GM19438 (cell line): ENCODE measurements at regions not wholly inside any gene's neighbourhood (a gene's known extent, or its start where the extent isn't known, plus 50 kb on each side); places are given as distances from the start of the nearest gene placed in this dataset.
"Not testable (repeated sequence)": the region's sequence is repeated elsewhere in the genome, so short reads cannot be mapped to it uniquely, and the experiment has no call there.

ENCODE experiments used
- ATAC-seq: cut with Tn5 transposase; IDR thresholded peaks from one replicate; pipeline ENCODE4 v1.9.1; 2021; ENCODE audit warnings: low read depth; ENCODE audit not compliant: unreplicated experiment

DNA sequence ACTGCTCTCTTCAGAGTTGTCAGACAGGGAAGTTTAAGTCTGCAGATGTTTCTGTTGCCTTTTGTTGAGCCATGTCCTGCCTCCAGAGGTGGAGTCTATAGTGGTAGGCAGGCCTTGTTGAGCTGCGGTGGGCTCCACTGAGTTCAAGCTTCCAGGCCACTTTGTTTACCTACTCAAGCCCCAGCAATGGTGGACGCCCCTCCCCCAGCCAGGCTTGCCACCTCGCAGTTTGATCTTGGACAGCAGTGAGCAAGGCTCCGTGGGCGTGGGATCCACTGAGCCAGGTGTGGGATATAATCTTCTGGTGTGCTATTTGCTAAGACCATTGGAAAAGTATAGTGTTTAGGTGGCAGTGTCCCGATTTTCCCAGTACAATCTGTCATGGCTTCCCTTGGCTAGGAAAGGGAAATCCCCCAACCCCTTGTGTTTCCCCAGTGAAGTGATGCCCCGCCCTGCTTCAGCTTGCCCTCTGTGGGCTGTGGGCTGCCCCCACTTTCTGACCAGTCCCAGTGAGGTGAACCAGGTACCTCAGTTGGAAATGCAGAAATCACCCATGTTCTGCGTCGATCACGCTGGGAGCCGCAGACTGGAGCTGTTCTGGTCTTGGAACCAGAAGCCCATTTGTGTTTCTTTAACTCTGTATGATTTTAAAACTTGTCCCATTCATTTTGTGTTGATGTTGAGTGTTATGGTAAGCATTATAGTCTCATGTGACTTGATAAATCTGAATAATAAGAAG, 89.2 kb upstream of the CALCR start:
- no peak for ATAC-seq

DNA sequence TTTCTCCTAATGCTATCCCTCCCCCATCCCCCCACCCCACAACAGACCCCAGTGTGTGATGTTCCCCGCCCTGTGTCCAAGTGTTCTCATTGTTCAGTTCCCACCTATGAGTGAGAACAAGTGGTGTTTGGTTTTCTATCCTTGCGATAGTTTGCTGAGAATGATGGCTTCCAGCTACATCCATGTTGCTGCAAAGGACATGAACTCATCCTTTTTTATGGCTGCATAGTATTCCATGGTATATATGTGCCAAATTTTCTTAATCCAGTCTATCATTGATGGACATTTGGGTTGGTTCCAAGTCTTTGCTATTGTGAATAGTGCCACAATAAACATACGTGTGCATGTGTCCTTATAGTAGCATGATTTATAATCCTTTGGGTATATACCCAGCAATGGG, 83.6 kb upstream of the CALCR start:
- not testable (repeated sequence) for ATAC-seq

DNA sequence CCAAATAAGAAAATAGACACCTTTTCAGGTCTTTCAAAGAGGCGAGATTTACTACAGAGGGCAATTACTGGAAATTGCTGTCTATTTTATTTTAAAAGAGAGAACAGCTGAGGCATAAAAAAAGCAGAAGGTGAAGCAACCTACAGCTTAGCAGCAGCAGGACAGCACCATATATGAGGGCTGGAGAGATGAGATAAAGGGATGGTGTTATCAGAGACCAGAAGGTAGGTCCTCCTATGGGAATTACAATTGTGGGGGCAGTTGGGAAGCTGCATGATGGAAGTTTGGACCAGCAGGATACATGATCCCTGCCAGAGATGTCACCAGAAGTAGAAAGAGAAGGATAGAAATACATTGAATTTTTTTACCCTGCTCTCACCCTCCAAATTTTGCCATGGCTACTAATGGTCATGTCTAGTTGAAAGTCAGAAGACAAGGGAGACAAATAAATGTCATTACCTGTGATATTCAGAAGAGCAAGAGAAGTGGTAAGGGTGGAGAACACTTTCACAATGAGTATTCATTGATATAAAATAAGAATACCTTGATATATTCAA, 77.2 kb upstream of the CALCR start:
- no peak for ATAC-seq

DNA sequence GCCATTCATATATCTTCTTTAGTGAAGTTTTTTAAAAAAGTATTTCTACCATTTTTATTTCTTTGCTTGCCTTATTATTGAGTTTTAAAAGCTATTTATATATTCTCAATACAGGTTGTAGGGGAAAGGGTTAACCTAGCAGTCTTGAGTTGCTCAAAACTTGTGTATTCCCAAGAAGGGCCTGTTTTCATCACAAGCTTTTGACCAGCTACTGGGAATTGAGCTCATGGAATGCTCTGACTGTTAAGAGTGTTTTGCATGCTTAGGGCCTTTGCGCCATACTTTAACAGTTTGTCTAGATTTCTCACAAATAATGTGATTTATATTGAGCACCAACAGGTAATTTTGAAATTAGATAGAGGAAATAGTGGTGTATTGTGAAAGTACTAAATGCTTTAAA, 72.0 kb upstream of the CALCR start:
- ATAC-seq, result no peak

DNA sequence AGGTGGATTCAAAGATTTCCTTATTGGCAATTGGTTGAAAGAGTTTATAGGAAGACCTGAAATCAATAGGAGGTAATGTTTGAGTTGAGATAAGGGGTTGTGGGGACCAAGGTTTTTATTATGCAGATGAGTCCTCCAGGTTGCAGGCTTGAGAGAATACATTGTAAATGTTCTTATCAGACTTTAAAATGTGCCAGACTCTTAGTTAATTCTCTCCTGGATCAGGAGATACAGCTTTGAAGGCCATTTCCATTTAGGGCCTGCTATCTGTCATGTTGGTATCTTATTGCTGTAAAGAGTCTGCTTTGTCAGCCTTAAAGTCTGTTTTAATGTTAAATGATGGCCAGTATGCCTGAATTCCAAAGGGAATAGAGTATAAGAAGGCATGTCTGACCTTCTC, 61.8 kb upstream of the CALCR start:
- no peak for ATAC-seq

DNA sequence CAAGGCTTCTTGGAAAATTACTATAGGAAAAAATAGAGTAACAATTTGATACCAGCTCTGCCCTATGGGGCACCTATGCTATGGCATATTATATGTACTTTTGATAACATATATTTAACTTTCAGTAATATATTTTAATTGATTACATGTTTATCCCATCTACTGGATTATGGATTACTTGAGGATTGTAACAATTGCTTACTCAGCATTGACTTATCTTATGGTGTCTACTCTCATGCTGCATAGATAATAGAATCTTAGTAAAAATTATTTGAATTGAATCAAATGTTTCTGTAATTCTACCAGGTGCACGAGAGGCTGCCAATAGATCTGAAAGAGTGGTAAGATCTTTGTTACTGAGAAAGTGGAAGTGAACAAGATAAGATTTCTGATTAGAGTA, 57.8 kb upstream of the CALCR start:
- ATAC-seq, result no peak

DNA sequence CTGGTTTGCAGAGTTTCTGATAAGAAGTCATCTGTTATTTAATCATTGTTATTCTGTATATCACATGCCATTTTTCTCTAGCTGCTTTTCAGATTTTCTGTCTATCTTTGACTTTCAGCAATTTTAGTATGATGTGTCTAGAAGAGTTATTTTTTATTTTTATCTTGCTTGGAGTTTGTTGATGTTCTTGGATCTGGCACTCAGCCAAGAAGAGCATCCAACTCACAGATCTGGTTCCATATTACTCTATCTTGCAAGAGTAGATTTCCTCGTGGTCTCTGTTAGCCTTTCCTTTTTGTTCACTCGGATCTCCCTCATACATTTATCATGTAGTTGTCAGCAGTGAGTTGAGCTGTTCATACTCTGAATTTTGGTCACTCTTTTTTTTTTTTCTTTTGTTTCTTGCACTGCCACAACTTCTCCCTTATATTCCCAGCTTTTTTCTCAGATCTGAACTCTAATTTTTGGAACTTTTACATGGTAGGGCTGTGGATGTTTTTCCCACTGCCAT, 54.8 kb upstream of the CALCR start:
- no peak for ATAC-seq

DNA sequence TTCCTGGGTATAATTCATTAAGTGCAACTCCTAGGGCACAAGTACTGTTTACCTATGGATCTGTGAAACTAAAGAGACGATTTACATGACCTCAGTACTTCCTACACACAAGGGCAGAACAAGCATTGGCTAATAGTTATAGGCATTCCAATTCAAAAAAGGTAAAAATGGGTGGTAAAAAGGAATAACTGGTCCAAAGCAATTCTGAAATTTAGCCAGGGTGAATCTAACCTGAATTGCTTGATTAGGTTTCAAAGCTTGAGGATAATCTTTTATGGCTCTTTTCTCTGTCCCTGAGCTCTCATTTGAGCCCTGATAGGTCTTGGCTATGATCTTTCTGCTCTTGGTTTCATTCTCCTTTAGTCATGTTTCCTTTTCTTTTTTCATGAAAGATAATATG, 52.3 kb upstream of the CALCR start:
- no peak for ATAC-seq
